IMR-90 (cell line): ENCODE measurements at regions not wholly inside any gene's neighbourhood (a gene's known extent, or its start where the extent isn't known, plus 50 kb on each side); places are given as distances from the start of the nearest gene placed in this dataset.

Source experiments
- ATAC-seq: fragments of 200-7000 bp; cut with Tn5 transposase; 2 replicates; pipeline ENCODE4 v1.9.1; 2020; ENCODE audit warnings: low read depth, mild to moderate bottlenecking, moderate library complexity
- BruUV-seq: library from RNA; stranded (reverse); fragments of 400-500 nt; replicated peaks from 2 replicates; lab custom pipeline; 2021; lab: Mats Ljungman, UMichigan
- CTCF ChIA-PET: fragments of 300-600 bp; formaldehyde crosslinking; extraction: SDS; loops from one replicate; lab custom pipeline; 2021; ENCODE audit warnings: antibody characterized with exemption; lab: Yijun Ruan, JAX
- POLR2A ChIA-PET: fragments of 300-600 bp; sonication (Branson Sonifier 250); formaldehyde crosslinking; loops from one replicate; lab custom pipeline; 2022; ENCODE audit warnings: antibody characterized with exemption; ENCODE audit not compliant: unreplicated experiment; lab: Charles Lee
- DNase-seq: peaks from one replicate; pipeline ENCODE4 v3.0.0; 2013
- H2AFZ ChIP-seq: replicated peaks from 2 replicates; pipeline ENCODE3; 2013; ENCODE audit warnings: low read length, mild to moderate bottlenecking; ENCODE audit not compliant: poor library complexity
- H2AK5ac ChIP-seq: 2 replicates; pipeline ENCODE4 v1.6.1; 2013; ENCODE audit warnings: low read depth, low read length, inconsistent platforms
- H2AK9ac ChIP-seq: replicated peaks from 2 replicates; pipeline ENCODE3; 2013; ENCODE audit warnings: mild to moderate bottlenecking, low read depth, low read length, moderate library complexity; ENCODE audit not compliant: poor library complexity
- H2BK120ac ChIP-seq: 2 replicates; pipeline ENCODE4 v1.6.1; 2013; ENCODE audit warnings: low read depth, low read length, inconsistent platforms
- H2BK15ac ChIP-seq: 3 replicates; pipeline ENCODE4 v1.6.1; 2013; ENCODE audit warnings: low read depth, low read length, inconsistent platforms
- H2BK20ac ChIP-seq: 2 replicates; pipeline ENCODE4 v1.6.1; 2013; ENCODE audit warnings: low read depth, mild to moderate bottlenecking, inconsistent platforms, low read length, moderate library complexity
- H2BK5ac ChIP-seq: 2 replicates; pipeline ENCODE4 v1.6.1; 2013; ENCODE audit warnings: mild to moderate bottlenecking, low read depth, low read length, inconsistent platforms; ENCODE audit not compliant: poor library complexity, severe bottlenecking
- H3K14ac ChIP-seq: replicated peaks from 2 replicates; pipeline ENCODE4 v1.6.1; 2013; ENCODE audit warnings: low read depth, low read length, inconsistent platforms
- H3K18ac ChIP-seq: 2 replicates; pipeline ENCODE4 v1.6.1; 2013; ENCODE audit warnings: low read depth, low read length, control low read depth
- H3K23ac ChIP-seq: 2 replicates; pipeline ENCODE4 v1.6.1; 2013; ENCODE audit warnings: low read depth, low read length, inconsistent platforms
- H3K27ac ChIP-seq: 2 replicates; pipeline ENCODE4 v1.5.1; 2013; ENCODE audit warnings: mild to moderate bottlenecking, control low read depth, low read length; ENCODE audit not compliant: insufficient read depth
- H3K27me3 ChIP-seq: 2 replicates; pipeline ENCODE4 v1.6.1; 2013; ENCODE audit warnings: low read length; ENCODE audit not compliant: control insufficient read depth, insufficient read depth
- H3K36me3 ChIP-seq: 2 replicates; pipeline ENCODE4 v1.6.1; 2013; ENCODE audit warnings: low read length, mixed read lengths; ENCODE audit not compliant: control insufficient read depth, insufficient read depth
- H3K4ac ChIP-seq: 2 replicates; pipeline ENCODE4 v1.6.1; 2013; ENCODE audit warnings: low read depth, low read length, inconsistent platforms
- H3K4me1 ChIP-seq: 2 replicates; pipeline ENCODE4 v1.6.1; 2013; ENCODE audit warnings: low read length, mixed read lengths; ENCODE audit not compliant: control insufficient read depth, insufficient read depth
- H3K4me2 ChIP-seq: 2 replicates; pipeline ENCODE4 v1.6.1; 2013; ENCODE audit warnings: low read depth, mild to moderate bottlenecking, control low read depth, low read length, moderate library complexity
- H3K4me3 ChIP-seq: 2 replicates; pipeline ENCODE4 v1.5.1; 2013; ENCODE audit warnings: low read depth, mild to moderate bottlenecking, control low read depth, low read length, moderate library complexity; ENCODE audit not compliant: insufficient read depth
- H3K56ac ChIP-seq: 2 replicates; pipeline ENCODE4 v1.6.1; 2013; ENCODE audit warnings: low read length, inconsistent platforms; ENCODE audit not compliant: insufficient read depth; ENCODE audit errors: extremely low read depth
- H3K79me1 ChIP-seq, 2 experiments: 2 replicates each; pipeline ENCODE4 v1.6.1; 2013; ENCODE audit warnings: low read length in 2 of 2, inconsistent platforms in 1 of 2, low read depth in 1 of 2
- H3K9ac ChIP-seq: 2 replicates; pipeline ENCODE4 v1.6.1; 2013; ENCODE audit warnings: low read depth, low read length, control low read depth
- H3K9me1 ChIP-seq: 2 replicates; pipeline ENCODE4 v1.6.1; 2013; ENCODE audit warnings: low read length, inconsistent platforms; ENCODE audit not compliant: insufficient read depth
- H3K9me3 ChIP-seq: 2 replicates; pipeline ENCODE4 v1.6.1; 2013; ENCODE audit warnings: low read length; ENCODE audit not compliant: control insufficient read depth, insufficient read depth
- H4K20me1 ChIP-seq: 2 replicates; pipeline ENCODE4 v1.6.1; 2013; ENCODE audit warnings: low read length, inconsistent platforms; ENCODE audit not compliant: insufficient read depth
- H4K5ac ChIP-seq: 2 replicates; pipeline ENCODE4 v1.6.1; 2013; ENCODE audit warnings: mild to moderate bottlenecking, low read depth, low read length, control low read depth
- H4K8ac ChIP-seq, 2 experiments: 2 replicates each; pipeline ENCODE4 v1.6.1; 2013; ENCODE audit warnings: low read depth in 2 of 2, low read length in 2 of 2, control low read depth in 1 of 2, inconsistent platforms in 1 of 2
- H4K91ac ChIP-seq: 2 replicates; pipeline ENCODE4 v1.6.1; 2013; ENCODE audit warnings: low read depth, low read length, inconsistent platforms; ENCODE audit not compliant: insufficient read depth
- POLR2A ChIP-seq: IDR thresholded peaks from 2 replicates; pipeline ENCODE4 v1.6.1; 2012; ENCODE audit warnings: mild to moderate bottlenecking, low read depth, low read length
- RFX5 ChIP-seq: IDR thresholded peaks from 2 replicates; pipeline ENCODE4 v1.8.0; 2012; ENCODE audit warnings: low read depth, mild to moderate bottlenecking, low read length, moderate library complexity
- WGBS, 2 experiments: methylation state at CpG; one replicate each; pipeline versions ENCODE4 v1.1.5 to v1.1.7; 2013; ENCODE audit warnings: missing lambda C conversion rate in 2 of 2; ENCODE audit not compliant: insufficient read length in 1 of 2; ENCODE audit errors: extremely low coverage in 2 of 2; 5-methylcytosine and 5-hydroxymethylcytosine counted together
- dilution Hi-C: fragments of 300-500 bp; cut with HindIII; formaldehyde crosslinking; loops from one replicate; pipeline ENCODE4 v1.14.3; 2018; ENCODE audit warnings: low sequenced_read_pairs; ENCODE audit not compliant: unreplicated experiment
- in situ Hi-C: fragments of 300-500 bp; cut with MboI; formaldehyde crosslinking; loops from 3 replicates; pipeline ENCODE4 v1.14.3; 2019; ENCODE audit warnings: low sequenced_read_pairs, inconsistent platforms, mixed read lengths
- intact Hi-C: fragments of 100-400 bp; cut with micrococcal nuclease; formaldehyde crosslinking; loops from 2 replicates; pipeline ENCODE4 v1.10.0; 2022

GRCh38 chr2:221204699-221205098 lies 367.4 kb downstream of the EPHA4 start:
- TF ChIP-seq RFX5 (no peak), POLR2A (no peak)
- Histone ChIP-seq H3K4me2 (no peak overlapping the region), H3K18ac (no peak overlapping the region), H3K27me3 (no peaks in the 10 kb centered on the region), H3K4ac (no peak overlapping the region), H4K5ac (no peak overlapping the region), H2AK5ac (no peak overlapping the region), H4K20me1 (no peaks in the 10 kb centered on the region), H3K4me3 (no peak overlapping the region), H3K4me1 (no peaks in the 10 kb centered on the region), H3K56ac (no peak overlapping the region), H2BK20ac (no peak overlapping the region), H3K27ac (no peak overlapping the region), H3K79me1 (no peaks in the 10 kb centered on the region), H3K36me3 (no peaks in the 10 kb centered on the region), H4K91ac (no peak overlapping the region), H3K23ac (no peak overlapping the region), H2BK15ac (no peak overlapping the region), H2BK120ac (no peak overlapping the region), H2BK5ac (no peak overlapping the region), H3K9me3 (no peaks in the 10 kb centered on the region), H2AK9ac (no peak overlapping the region), H3K9ac (no peak overlapping the region), H2AFZ (no peak overlapping the region), H3K14ac (no peak overlapping the region), H4K8ac (no peak overlapping the region), H3K9me1 (no peaks in the 10 kb centered on the region)
- CTCF ChIA-PET: interaction anchor here (0.6 kb wide), 1 partner anchor 542 kb away, joined by 3 read pairs; no protein-coding TSS in a partner anchor
- POLR2A ChIA-PET: no interaction called here
- intact Hi-C loops (no loop called here), in situ Hi-C loops (no loop called here), dilution Hi-C loops (no loop called here)
- no TSS peak for BruUV-seq
- WGBS, 2 experiments: no CpG with 5 or more reads among the region's 2 CpGs
- DNase-seq: no peak
- no peak for ATAC-seq
